Liver (tissue), 3 donors: ENCODE measurements at regions not wholly inside any gene's neighbourhood (a gene's known extent, or its start where the extent isn't known, plus 50 kb on each side); places are given as distances from the start of the nearest gene placed in this dataset.

ENCODE experiments used
- FOXA2 ChIP-seq: IDR thresholded peaks from 2 replicates; pipeline ENCODE4 v1.6.1; 2016; ENCODE audit warnings: antibody characterized with exemption
- NR2F2 ChIP-seq: IDR thresholded peaks from 2 replicates; pipeline ENCODE4 v1.6.1; 2016; ENCODE audit warnings: antibody characterized with exemption
- RAD21 ChIP-seq, 2 donors: IDR thresholded peaks; 2 replicates each; pipeline ENCODE4 v1.6.1; 2016; ENCODE audit warnings: antibody characterized with exemption in 2 of 2, mild to moderate bottlenecking in 2 of 2
- REST ChIP-seq: IDR thresholded peaks from 2 replicates; pipeline ENCODE4 v1.6.1; 2016; ENCODE audit warnings: antibody characterized with exemption, mild to moderate bottlenecking
- TF ChIP-seq, protein P1 (sequence below): fragments of 150-350 bp; IDR thresholded peaks from 2 replicates; pipeline ENCODE4 v1.5.1; 2017; ENCODE audit warnings: improper control_type of control experiment, low read depth, low read length; ENCODE audit not compliant: missing input control
- donor health status: healthy.
- donor health status: healthy.

DNA sequence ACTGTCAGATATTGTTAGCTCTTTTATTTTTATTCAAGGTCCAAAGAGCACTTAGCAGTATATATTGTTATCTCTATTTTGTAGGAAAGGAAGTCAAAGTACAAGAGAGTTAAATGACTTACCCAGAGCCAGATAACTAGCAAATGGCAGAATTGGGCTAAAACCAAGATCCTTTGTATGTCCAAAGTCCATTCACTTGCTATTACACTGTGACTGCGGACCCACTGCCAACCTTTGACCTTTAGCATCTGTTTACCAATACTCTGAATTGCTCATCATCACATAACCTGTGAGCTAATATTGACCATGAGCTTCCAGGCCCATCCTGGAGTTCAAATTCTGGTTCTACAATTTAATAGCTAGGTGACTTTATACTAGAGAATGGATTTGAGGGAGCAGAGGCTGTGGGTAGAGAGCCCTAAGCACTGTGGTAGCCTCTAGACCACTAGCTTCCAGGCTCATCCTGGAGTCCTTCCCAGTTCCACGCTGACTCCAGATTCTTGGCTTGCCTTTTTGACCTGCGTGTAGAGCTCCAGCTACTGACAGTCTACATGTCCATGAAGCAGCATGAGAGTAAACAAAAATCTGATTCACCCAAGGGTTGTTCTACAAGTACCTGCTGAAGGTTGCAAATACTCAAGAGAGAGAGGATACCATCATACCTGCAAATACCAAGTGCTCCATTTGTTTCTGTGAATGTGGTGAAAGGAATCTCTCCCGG is 424.0 kb downstream of the SH3GL2 start:
- TF ChIP-seq, protein P1, sequence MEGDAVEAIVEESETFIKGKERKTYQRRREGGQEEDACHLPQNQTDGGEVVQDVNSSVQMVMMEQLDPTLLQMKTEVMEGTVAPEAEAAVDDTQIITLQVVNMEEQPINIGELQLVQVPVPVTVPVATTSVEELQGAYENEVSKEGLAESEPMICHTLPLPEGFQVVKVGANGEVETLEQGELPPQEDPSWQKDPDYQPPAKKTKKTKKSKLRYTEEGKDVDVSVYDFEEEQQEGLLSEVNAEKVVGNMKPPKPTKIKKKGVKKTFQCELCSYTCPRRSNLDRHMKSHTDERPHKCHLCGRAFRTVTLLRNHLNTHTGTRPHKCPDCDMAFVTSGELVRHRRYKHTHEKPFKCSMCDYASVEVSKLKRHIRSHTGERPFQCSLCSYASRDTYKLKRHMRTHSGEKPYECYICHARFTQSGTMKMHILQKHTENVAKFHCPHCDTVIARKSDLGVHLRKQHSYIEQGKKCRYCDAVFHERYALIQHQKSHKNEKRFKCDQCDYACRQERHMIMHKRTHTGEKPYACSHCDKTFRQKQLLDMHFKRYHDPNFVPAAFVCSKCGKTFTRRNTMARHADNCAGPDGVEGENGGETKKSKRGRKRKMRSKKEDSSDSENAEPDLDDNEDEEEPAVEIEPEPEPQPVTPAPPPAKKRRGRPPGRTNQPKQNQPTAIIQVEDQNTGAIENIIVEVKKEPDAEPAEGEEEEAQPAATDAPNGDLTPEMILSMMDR: no peak
- TF ChIP-seq NR2F2 (peak; percentile 97), REST (peak; percentile 72), RAD21 (IDR thresholded peaks at IDR 0.05) (peak; percentile 54 to 67), FOXA2 (peak; percentile 93)
